Tibial nerve (tissue), 3 donors: ENCODE measurements at regions not wholly inside any gene's neighbourhood (a gene's known extent, or its start where the extent isn't known, plus 50 kb on each side); places are given as distances from the start of the nearest gene placed in this dataset.

ENCODE experiments used
- CTCF ChIP-seq, 5 experiments: fragments of 200-600 bp in 3 of 5; fragments of 450-650 bp in 2 of 5; sonication (generic) in 3 of 5; IDR thresholded peaks; one replicate each; pipeline ENCODE4 v1.5.1; 2016 to 2019; ENCODE audit warnings: antibody characterized with exemption in 5 of 5, mild to moderate bottlenecking in 3 of 5, moderate library complexity in 2 of 5
- POLR2A ChIP-seq, 2 donors: fragments of 450-650 bp; IDR thresholded peaks; one replicate each; pipeline ENCODE4 v1.6.1; 2017; ENCODE audit warnings: antibody characterized with exemption in 2 of 2, mild to moderate bottlenecking in 2 of 2, moderate library complexity in 2 of 2

- TF ChIP-seq POLR2A (IDR thresholded peaks at IDR 0.05) = no peak
- TF ChIP-seq CTCF (IDR thresholded peaks at IDR 0.05) = no peak
These were observed 73.2 kb upstream of the CAPRIN1 start for GRCh38 chr11:33978376-33978775.
